ENCODE measurements at regions not wholly inside any gene's neighbourhood (a gene's known extent, or its start where the extent isn't known, plus 50 kb on each side); places are given as distances from the start of the nearest gene placed in this dataset.

- no peaks in the 10 kb centered on the region for H3K36me3 ChIP-seq (ENCODE audit: insufficient read depth, insufficient read length, low read length)
- H3K4me3 ChIP-seq (ENCODE audit: insufficient read length, low read depth) = no peak overlapping the region
- H3K9ac ChIP-seq (ENCODE audit: insufficient read length, low read depth) = no peak overlapping the region
- no peak for TF ChIP-seq ZNF274 (IDR thresholded peaks at IDR 0.05; ENCODE audit: low read depth, low read length)
- TF ChIP-seq YY1 (IDR thresholded peaks at IDR 0.05; ENCODE audit: insufficient read depth, insufficient read length) = no peak
- no peak for TF ChIP-seq SUZ12 (IDR thresholded peaks at IDR 0.05; ENCODE audit: extremely low read depth, insufficient read depth, insufficient read length)
- H3K4me1 ChIP-seq (ENCODE audit: insufficient read depth, insufficient read length) = peaks cover 5% of the 10 kb centered on the region
- H3K27me3 ChIP-seq (ENCODE audit: insufficient read depth, insufficient read length) = no peaks in the 10 kb centered on the region
- no peak for DNase-seq (ENCODE audit: low read depth, low spot score)
- no peaks in the 10 kb centered on the region for H3K9me3 ChIP-seq (ENCODE audit: insufficient read depth, low read length)
These were observed 119.2 kb downstream of the VAPA start for GRCh38 chr18:10033016-10033399.

- Histone ChIP-seq H3K4me3 (ENCODE audit: insufficient read length, low read depth) (no peak overlapping the region), H3K27me3 (ENCODE audit: insufficient read depth, insufficient read length) (no peaks in the 10 kb centered on the region), H3K36me3 (ENCODE audit: insufficient read depth, insufficient read length, low read length) (no peaks in the 10 kb centered on the region), H3K9me3 (ENCODE audit: insufficient read depth, low read length) (no peaks in the 10 kb centered on the region), H3K9ac (ENCODE audit: insufficient read length, low read depth) (no peak overlapping the region), H3K4me1 (ENCODE audit: insufficient read depth, insufficient read length) (peaks cover 5% of the 10 kb centered on the region)
- no peak for TF ChIP-seq ZNF274 (IDR thresholded peaks at IDR 0.05; ENCODE audit: low read depth, low read length)
- no peak for TF ChIP-seq YY1 (IDR thresholded peaks at IDR 0.05; ENCODE audit: insufficient read depth, insufficient read length)
- no peak for TF ChIP-seq SUZ12 (IDR thresholded peaks at IDR 0.05; ENCODE audit: extremely low read depth, insufficient read depth, insufficient read length)
- DNase-seq (ENCODE audit: low read depth, low spot score) = no peak
These were observed 121.6 kb downstream of the VAPA start for GRCh38 chr18:10035281-10035991.

GRCh38 chr18:10036479-10036878 lies 122.7 kb downstream of the VAPA start:
- Histone ChIP-seq H3K9me3 (ENCODE audit: insufficient read depth, low read length) (peaks cover 3% of the 10 kb centered on the region; the same call in 1 of the 2 replicates), H3K36me3 (ENCODE audit: insufficient read depth, insufficient read length, low read length) (no peaks in the 10 kb centered on the region), H3K9ac (ENCODE audit: insufficient read length, low read depth) (no peak overlapping the region), H3K4me3 (ENCODE audit: insufficient read length, low read depth) (no peak overlapping the region), H3K4me1 (ENCODE audit: insufficient read depth, insufficient read length) (peaks cover 5% of the 10 kb centered on the region), H3K27me3 (ENCODE audit: insufficient read depth, insufficient read length) (no peaks in the 10 kb centered on the region)
- DNase-seq (ENCODE audit: low read depth, low spot score) = no peak
- TF ChIP-seq ZNF274 (IDR thresholded peaks at IDR 0.05; ENCODE audit: low read depth, low read length) (no peak), SUZ12 (IDR thresholded peaks at IDR 0.05; ENCODE audit: extremely low read depth, insufficient read depth, insufficient read length) (no peak), YY1 (IDR thresholded peaks at IDR 0.05; ENCODE audit: insufficient read depth, insufficient read length) (no peak)

- Histone ChIP-seq H3K36me3 (ENCODE audit: insufficient read depth, insufficient read length, low read length) (no peaks in the 10 kb centered on the region), H3K27me3 (ENCODE audit: insufficient read depth, insufficient read length) (no peaks in the 10 kb centered on the region), H3K4me1 (ENCODE audit: insufficient read depth, insufficient read length) (peaks cover 5% of the 10 kb centered on the region), H3K4me3 (ENCODE audit: insufficient read length, low read depth) (no peak overlapping the region), H3K9me3 (ENCODE audit: insufficient read depth, low read length) (peaks cover 10% of the 10 kb centered on the region), H3K9ac (ENCODE audit: insufficient read length, low read depth) (no peak overlapping the region)
- TF ChIP-seq ZNF274 (IDR thresholded peaks at IDR 0.05; ENCODE audit: low read depth, low read length) (no peak), SUZ12 (IDR thresholded peaks at IDR 0.05; ENCODE audit: extremely low read depth, insufficient read depth, insufficient read length) (no peak), YY1 (IDR thresholded peaks at IDR 0.05; ENCODE audit: insufficient read depth, insufficient read length) (no peak)
- DNase-seq (ENCODE audit: low read depth, low spot score) = no peak
These were observed 123.4 kb downstream of the VAPA start for GRCh38 chr18:10037181-10037580.

- H3K9me3 ChIP-seq (ENCODE audit: insufficient read depth, low read length) = peaks cover 21% of the 10 kb centered on the region
- no peaks in the 10 kb centered on the region for H3K27me3 ChIP-seq (ENCODE audit: insufficient read depth, insufficient read length)
- no peak overlapping the region for H3K9ac ChIP-seq (ENCODE audit: insufficient read length, low read depth)
- TF ChIP-seq YY1 (IDR thresholded peaks at IDR 0.05; ENCODE audit: insufficient read depth, insufficient read length) (no peak), ZNF274 (IDR thresholded peaks at IDR 0.05; ENCODE audit: low read depth, low read length) (no peak), SUZ12 (IDR thresholded peaks at IDR 0.05; ENCODE audit: extremely low read depth, insufficient read depth, insufficient read length) (no peak)
- H3K4me3 ChIP-seq (ENCODE audit: insufficient read length, low read depth) = no peak overlapping the region
- H3K4me1 ChIP-seq (ENCODE audit: insufficient read depth, insufficient read length) = peaks cover 5% of the 10 kb centered on the region
- H3K36me3 ChIP-seq (ENCODE audit: insufficient read depth, insufficient read length, low read length) = no peaks in the 10 kb centered on the region
- no peak for DNase-seq (ENCODE audit: low read depth, low spot score)
These were observed 124.5 kb downstream of the VAPA start for GRCh38 chr18:10038268-10038667.

- peaks cover 27% of the 10 kb centered on the region for H3K9me3 ChIP-seq (ENCODE audit: insufficient read depth, low read length)
- H3K4me1 ChIP-seq (ENCODE audit: insufficient read depth, insufficient read length) = peaks cover 3% of the 10 kb centered on the region
- H3K9ac ChIP-seq (ENCODE audit: insufficient read length, low read depth) = no peak overlapping the region
- no peak for DNase-seq (ENCODE audit: low read depth, low spot score)
- no peaks in the 10 kb centered on the region for H3K27me3 ChIP-seq (ENCODE audit: insufficient read depth, insufficient read length)
- no peak overlapping the region for H3K4me3 ChIP-seq (ENCODE audit: insufficient read length, low read depth)
- no peaks in the 10 kb centered on the region for H3K36me3 ChIP-seq (ENCODE audit: insufficient read depth, insufficient read length, low read length)
- TF ChIP-seq ZNF274 (IDR thresholded peaks at IDR 0.05; ENCODE audit: low read depth, low read length) (no peak), YY1 (IDR thresholded peaks at IDR 0.05; ENCODE audit: insufficient read depth, insufficient read length) (no peak), SUZ12 (IDR thresholded peaks at IDR 0.05; ENCODE audit: extremely low read depth, insufficient read depth, insufficient read length) (no peak)
These were observed 126.6 kb downstream of the VAPA start for GRCh38 chr18:10040287-10041011.

GRCh38 chr18:10041180-10041579 lies 127.4 kb downstream of the VAPA start:
- TF ChIP-seq ZNF274 (IDR thresholded peaks at IDR 0.05; ENCODE audit: low read depth, low read length) (no peak), YY1 (IDR thresholded peaks at IDR 0.05; ENCODE audit: insufficient read depth, insufficient read length) (no peak), SUZ12 (IDR thresholded peaks at IDR 0.05; ENCODE audit: extremely low read depth, insufficient read depth, insufficient read length) (no peak)
- Histone ChIP-seq H3K4me1 (ENCODE audit: insufficient read depth, insufficient read length) (peaks cover 2% of the 10 kb centered on the region), H3K9me3 (ENCODE audit: insufficient read depth, low read length) (peaks cover 27% of the 10 kb centered on the region), H3K4me3 (ENCODE audit: insufficient read length, low read depth) (no peak overlapping the region), H3K36me3 (ENCODE audit: insufficient read depth, insufficient read length, low read length) (no peaks in the 10 kb centered on the region), H3K27me3 (ENCODE audit: insufficient read depth, insufficient read length) (no peaks in the 10 kb centered on the region), H3K9ac (ENCODE audit: insufficient read length, low read depth) (no peak overlapping the region)
- no peak for DNase-seq (ENCODE audit: low read depth, low spot score)
